ENCODE measurements at regions not wholly inside any gene's neighbourhood (a gene's known extent, or its start where the extent isn't known, plus 50 kb on each side); places are given as distances from the start of the nearest gene placed in this dataset.

DNA sequence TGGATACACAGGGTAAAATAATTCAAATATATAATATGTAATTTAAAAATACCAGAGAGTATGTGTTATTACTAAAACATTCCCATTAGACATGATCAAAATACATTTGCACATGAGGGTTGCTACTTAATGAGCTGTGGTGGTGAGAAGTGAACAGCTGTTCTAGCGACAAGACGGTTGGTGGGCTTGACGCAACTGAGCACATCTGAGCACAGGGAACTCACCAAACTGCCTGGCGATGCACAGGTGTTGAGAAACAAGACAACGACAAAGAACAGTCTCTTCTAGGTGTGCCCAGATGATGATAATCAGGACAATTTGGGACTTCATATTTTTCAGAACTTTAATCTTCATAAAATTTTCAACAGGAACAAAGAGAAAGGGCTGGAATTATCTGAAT, 555.1 kb upstream of the SGCG start:
- no peak overlapping the region for H3K9ac ChIP-seq (ENCODE audit: extremely low read depth, insufficient read length, low read length)
- H3K27ac ChIP-seq (ENCODE audit: insufficient read length, low read depth, low read length): no peak overlapping the region
- no CpG with 5 or more reads among the region's 5 CpGs for WGBS (ENCODE audit: extremely low coverage, insufficient read length, low lambda C conversion rate)
- H2BK120ac ChIP-seq (ENCODE audit: low read depth, low read length, poor library complexity, severe bottlenecking): no peak overlapping the region
- no peak for DNase-seq
- H3K4me1 ChIP-seq (ENCODE audit: insufficient read depth, low read length): no peaks in the 10 kb centered on the region
- TF ChIP-seq CTCF (conservative IDR thresholded peaks at IDR 0.05): no peak
- no peak overlapping the region for H3K23ac ChIP-seq (ENCODE audit: insufficient read length, low read depth, low read length)
- no peak overlapping the region for H3T11ph ChIP-seq (ENCODE audit: low read length)
- no peak overlapping the region for H3K14ac ChIP-seq (ENCODE audit: insufficient read depth, low read length)
- H3K23me2 ChIP-seq (ENCODE audit: insufficient read length, low read depth, low read length, poor library complexity, severe bottlenecking): no peaks in the 10 kb centered on the region
- H4K20me1 ChIP-seq (ENCODE audit: control insufficient read depth, insufficient read depth, insufficient read length): no peaks in the 10 kb centered on the region
- no peak overlapping the region for H3K56ac ChIP-seq (ENCODE audit: insufficient read length, low read depth, low read length)
- H3K9me3 ChIP-seq (ENCODE audit: control insufficient read depth, low read depth, low read length): no peaks in the 10 kb centered on the region
- H3K4me3 Mint-ChIP-seq: no peak overlapping the region
- no peaks in the 10 kb centered on the region for H3K79me2 ChIP-seq (ENCODE audit: insufficient read depth, low read length)
- no peak overlapping the region for H4K91ac ChIP-seq (ENCODE audit: insufficient read length, low read depth, low read length)
- no peak overlapping the region for H2BK12ac ChIP-seq (ENCODE audit: insufficient read length, low read depth, low read length)
- no peak overlapping the region for H3K4me2 ChIP-seq (ENCODE audit: insufficient read depth, insufficient read length, low read length)
- H3K27me3 Mint-ChIP-seq (ENCODE audit: low read depth): no peaks in the 10 kb centered on the region
- H2BK5ac ChIP-seq (ENCODE audit: insufficient read length, low read length): no peak overlapping the region
- H3K4me1 Mint-ChIP-seq: no peaks in the 10 kb centered on the region
- H2AK5ac ChIP-seq (ENCODE audit: insufficient read length, low read length): no peak overlapping the region
- H2AFZ ChIP-seq (ENCODE audit: low read length): no peak overlapping the region
- no peak overlapping the region for H3K18ac ChIP-seq (ENCODE audit: insufficient read length, low read depth, low read length)
- H3K79me1 ChIP-seq (ENCODE audit: insufficient read depth, low read depth, low read length, poor library complexity, severe bottlenecking): no peaks in the 10 kb centered on the region
- H2BK20ac ChIP-seq (ENCODE audit: low read depth, low read length, poor library complexity, severe bottlenecking): no peak overlapping the region
- H2BK15ac ChIP-seq (ENCODE audit: low read depth, low read length): no peak overlapping the region
- H3K36me3 Mint-ChIP-seq (ENCODE audit: insufficient read depth in 1 of 3, low read depth in 3 of 3): peaks cover 2 to 14% (median 4%) of the 10 kb centered on the region in 3 experiments; a peak in 5 of 7 replicates
- no peak overlapping the region for H3K27ac Mint-ChIP-seq
- no peak overlapping the region for H3K4ac ChIP-seq (ENCODE audit: low read depth, low read length)
- peaks cover 28 to 32% of the 10 kb centered on the region in 2 experiments for H3K9me3 Mint-ChIP-seq
- no peak overlapping the region for H4K5ac ChIP-seq (ENCODE audit: insufficient read length, low read depth, low read length)
- H3K27me3 ChIP-seq (ENCODE audit: insufficient read depth, low read length): no peaks in the 10 kb centered on the region
- H4K8ac ChIP-seq (replicated peaks; ENCODE audit: insufficient read length, low read depth, low read length): no peak overlapping the region
